ENCODE measurements at regions not wholly inside any gene's neighbourhood (a gene's known extent, or its start where the extent isn't known, plus 50 kb on each side); places are given as distances from the start of the nearest gene placed in this dataset.
A peak's percentile ranks its signal among the peaks of the same experiment; 100 is the strongest.

- POLR2A ChIA-PET: no interaction called here
- Histone ChIP-seq H3K36me3 (ENCODE audit: control insufficient read depth in 2 of 2, insufficient read depth in 1 of 2, low read length in 2 of 2) (no peaks in the 10 kb centered on the region), H3K27ac (ENCODE audit: extremely low read depth, low read depth, low read length) (no peak overlapping the region), H3K4me3 (ENCODE audit: low read depth, low read length) (no peak overlapping the region), H3K9me3 (ENCODE audit: control insufficient read depth, insufficient read depth, low read depth, low read length) (no peaks in the 10 kb centered on the region), H3K4me1 (ENCODE audit: control insufficient read depth, insufficient read depth, low read length) (no peaks in the 10 kb centered on the region)
- TF ChIP-seq ZNF335 (tag by site-specific recombination; conservative IDR thresholded peaks at IDR 0.05) (no peak), ZNF175 (tag by site-specific recombination; IDR thresholded peaks at IDR 0.05) (no peak), ZBTB44 (tag by site-specific recombination; IDR thresholded peaks at IDR 0.05) (no peak), ZNF248 (tag by site-specific recombination; IDR thresholded peaks at IDR 0.05) (no peak), ZNF529 (tag by site-specific recombination; IDR thresholded peaks at IDR 0.05; ENCODE audit: insufficient replicate concordance) (no peak), ZNF555 (tag by site-specific recombination; conservative IDR thresholded peaks at IDR 0.05) (no peak), YY1 (tag by site-specific recombination; IDR thresholded peaks at IDR 0.05) (no peak), BCL11A (tag by site-specific recombination; IDR thresholded peaks at IDR 0.05; ENCODE audit: low read depth) (no peak), ZNF623 (tag by site-specific recombination; IDR thresholded peaks at IDR 0.05) (no peak), ZNF785 (tag by site-specific recombination; IDR thresholded peaks at IDR 0.05) (no peak), ZNF214 (tag by site-specific recombination; IDR thresholded peaks at IDR 0.05; ENCODE audit: borderline replicate concordance) (no peak), FEZF1 (tag by site-specific recombination; IDR thresholded peaks at IDR 0.05) (no peak), ZNF558 (tag by site-specific recombination; IDR thresholded peaks at IDR 0.05) (no peak), PRDM4 (tag by site-specific recombination; IDR thresholded peaks at IDR 0.05) (no peak), HIC1 (tag by site-specific recombination; IDR thresholded peaks at IDR 0.05) (no peak), ZNF777 (tag by site-specific recombination; IDR thresholded peaks at IDR 0.05; ENCODE audit: borderline replicate concordance) (no peak), ZNF311 (tag by site-specific recombination; IDR thresholded peaks at IDR 0.05; ENCODE audit: borderline replicate concordance) (no peak)
- CTCF ChIA-PET: no interaction called here
Observed at GRCh38 chr16:79337906-79338305, 262.6 kb downstream of the MAF start.

GRCh38 chr16:79336437-79337229 is 263.9 kb downstream of the MAF start:
- CTCF ChIA-PET: interaction anchor here (0.6 to 0.7 kb wide), 2 partner anchors 31 to 960 kb away, joined by 4 to 5 read pairs; no protein-coding TSS in a partner anchor
- Histone ChIP-seq H3K4me1 (ENCODE audit: control insufficient read depth, insufficient read depth, low read length) (no peaks in the 10 kb centered on the region), H3K9me3 (ENCODE audit: control insufficient read depth, insufficient read depth, low read depth, low read length) (no peaks in the 10 kb centered on the region), H3K4me3 (ENCODE audit: low read depth, low read length) (no peak overlapping the region), H3K36me3 (ENCODE audit: control insufficient read depth in 2 of 2, insufficient read depth in 1 of 2, low read length in 2 of 2) (no peaks in the 10 kb centered on the region), H3K27ac (ENCODE audit: extremely low read depth, low read depth, low read length) (no peak overlapping the region)
- TF ChIP-seq ZNF768 (tag by site-specific recombination; IDR thresholded peaks at IDR 0.05): no peak
- no peak for TF ChIP-seq ZNF138 (tag by site-specific recombination; IDR thresholded peaks at IDR 0.05; ENCODE audit: borderline replicate concordance)
- TF ChIP-seq ZNF133 (tag by site-specific recombination; IDR thresholded peaks at IDR 0.05): peak; percentile 76
- peak; percentile 53 for TF ChIP-seq SETDB1 (IDR thresholded peaks at IDR 0.05; ENCODE audit: insufficient read length, low read length)
- TF ChIP-seq ZNF423 (tag by site-specific recombination; IDR thresholded peaks at IDR 0.05): no peak
- POLR2A ChIA-PET: no interaction called here

Measured in HEK293 (cell line).